ENCODE measurements at regions not wholly inside any gene's neighbourhood (a gene's known extent, or its start where the extent isn't known, plus 50 kb on each side); places are given as distances from the start of the nearest gene placed in this dataset.

- H3K4me1 ChIP-seq: peaks cover 6% of the 10 kb centered on the region
- intact Hi-C loops (cut with DNase I): no loop called here
- DNase-seq (ENCODE audit: extremely low spot score in 2 of 2): no peak
- TF ChIP-seq POLR2AphosphoS5 (IDR thresholded peaks at IDR 0.05; ENCODE audit: insufficient read depth in 1 of 2, low read depth in 1 of 2) (no peak), POLR2A (IDR thresholded peaks at IDR 0.05) (no peak), CTCF (IDR thresholded peaks at IDR 0.05) (no peak)
- H3K4me3 ChIP-seq: no peak overlapping the region
- no peaks in the 10 kb centered on the region for H3K9me3 ChIP-seq
- H3K27ac ChIP-seq: no peak overlapping the region
- no peaks in the 10 kb centered on the region for H3K27me3 ChIP-seq
- no peaks in the 10 kb centered on the region for H3K36me3 ChIP-seq
Measured at GRCh38 chr14:101000711-101001250, 97.3 kb upstream of the RTL1 start.

DNA sequence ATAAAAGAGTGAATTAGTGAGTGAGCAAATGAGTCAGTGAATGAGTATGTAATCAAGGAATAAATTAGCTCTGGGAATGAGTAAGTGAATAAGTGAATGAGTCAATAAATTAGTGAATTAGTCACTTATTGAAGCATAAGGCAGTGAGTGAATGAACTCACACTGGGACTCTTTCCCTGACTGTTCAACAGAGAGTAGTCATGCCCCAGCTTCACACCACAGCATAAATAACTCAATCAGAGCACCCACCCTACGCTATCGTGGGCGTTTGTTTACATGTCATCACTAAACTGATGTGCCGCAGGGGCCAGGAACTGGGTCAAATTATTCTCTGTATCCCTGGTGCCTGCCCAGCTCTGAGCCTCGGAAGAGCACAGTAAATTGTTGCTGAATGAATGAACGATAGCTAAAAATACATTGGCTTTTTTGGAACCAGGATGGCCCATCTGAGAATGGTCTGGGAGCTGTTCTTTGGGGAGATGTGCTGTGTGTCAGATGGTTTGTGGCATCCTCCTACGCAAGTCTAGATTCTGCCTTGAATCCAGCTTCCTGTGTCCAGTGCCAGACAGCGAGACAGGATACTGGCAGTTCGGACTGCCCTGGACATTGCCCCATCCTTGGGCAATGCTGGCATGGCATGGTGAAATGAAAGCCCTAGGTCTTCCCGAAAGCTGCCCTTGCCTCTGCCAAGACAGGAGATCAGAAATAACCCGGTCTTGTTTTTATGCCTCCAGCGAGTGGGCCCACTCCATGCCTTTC, 98.0 kb upstream of the RTL1 start:
- Histone ChIP-seq H3K4me3 (no peak overlapping the region), H3K27ac (no peak overlapping the region), H3K27me3 (no peaks in the 10 kb centered on the region), H3K4me1 (peaks cover 6% of the 10 kb centered on the region), H3K36me3 (no peaks in the 10 kb centered on the region), H3K9me3 (no peaks in the 10 kb centered on the region)
- DNase-seq (ENCODE audit: extremely low spot score in 2 of 2): no peak
- no peak for TF ChIP-seq POLR2AphosphoS5 (IDR thresholded peaks at IDR 0.05; ENCODE audit: insufficient read depth in 1 of 2, low read depth in 1 of 2)
- no peak for TF ChIP-seq CTCF (IDR thresholded peaks at IDR 0.05)
- TF ChIP-seq POLR2A (IDR thresholded peaks at IDR 0.05): no peak
- intact Hi-C loops (cut with DNase I): no loop called here

- Histone ChIP-seq H3K4me3 (no peak overlapping the region), H3K27me3 (no peaks in the 10 kb centered on the region), H3K36me3 (no peaks in the 10 kb centered on the region), H3K27ac (no peak overlapping the region), H3K4me1 (peaks cover 6% of the 10 kb centered on the region), H3K9me3 (no peaks in the 10 kb centered on the region)
- intact Hi-C loops (cut with DNase I): no loop called here
- TF ChIP-seq CTCF (IDR thresholded peaks at IDR 0.05) (no peak), POLR2AphosphoS5 (IDR thresholded peaks at IDR 0.05; ENCODE audit: insufficient read depth in 1 of 2, low read depth in 1 of 2) (no peak), POLR2A (IDR thresholded peaks at IDR 0.05) (no peak)
- peak in 1 of 2 donors; percentile 77 for DNase-seq (ENCODE audit: extremely low spot score in 2 of 2)
Measured at GRCh38 chr14:101002738-101003137, 99.2 kb upstream of the RTL1 start.

DNA sequence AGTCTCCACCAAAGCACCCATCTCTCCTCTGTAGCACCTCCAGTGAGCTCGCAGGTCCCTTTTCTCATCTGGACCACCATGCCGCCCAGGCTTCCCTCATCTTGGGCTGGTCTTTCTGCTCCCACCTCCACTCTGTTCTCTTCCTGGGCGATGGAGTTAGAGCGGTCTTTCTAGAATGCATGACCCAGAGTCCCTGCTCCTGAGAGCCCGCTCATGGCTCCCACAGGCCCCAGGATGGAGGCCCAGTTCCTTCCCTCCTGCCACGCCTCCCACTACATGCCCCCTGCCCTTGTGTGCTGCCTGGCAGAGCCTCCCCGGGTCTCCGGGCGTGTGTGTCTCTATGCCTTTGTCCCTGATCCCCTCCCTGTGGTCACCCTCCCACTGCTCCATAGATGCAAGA, 100.7 kb upstream of the RTL1 start:
- intact Hi-C loops (cut with DNase I): no loop called here
- TF ChIP-seq POLR2A (IDR thresholded peaks at IDR 0.05) (no peak), CTCF (IDR thresholded peaks at IDR 0.05) (no peak), POLR2AphosphoS5 (IDR thresholded peaks at IDR 0.05; ENCODE audit: insufficient read depth in 1 of 2, low read depth in 1 of 2) (no peak)
- Histone ChIP-seq H3K9me3 (no peaks in the 10 kb centered on the region), H3K4me3 (no peak overlapping the region), H3K4me1 (peaks cover 6% of the 10 kb centered on the region), H3K27ac (no peak overlapping the region), H3K36me3 (no peaks in the 10 kb centered on the region), H3K27me3 (no peaks in the 10 kb centered on the region)
- peak in 1 of 2 donors; percentile 76 for DNase-seq (ENCODE audit: extremely low spot score in 2 of 2)

DNA sequence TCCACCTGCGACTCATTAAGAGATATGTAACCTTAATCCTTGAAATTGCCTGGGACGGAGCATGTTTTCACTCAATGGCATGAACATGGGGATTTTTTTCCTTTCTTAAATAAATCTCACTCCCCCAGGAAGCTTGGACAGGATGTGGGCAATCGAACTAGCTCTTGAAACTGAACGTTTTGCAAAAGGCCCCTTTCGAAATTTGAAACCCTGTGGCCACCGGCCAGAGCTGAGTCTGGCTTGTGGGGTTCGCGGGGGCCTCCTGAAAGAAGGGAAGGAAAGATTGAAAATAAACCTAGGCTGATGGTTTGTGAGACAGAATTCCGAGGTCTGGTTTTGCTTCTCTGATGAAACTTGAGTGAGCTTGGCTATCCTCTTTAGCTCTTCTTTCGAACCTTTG, 101.4 kb upstream of the RTL1 start:
- H3K27ac ChIP-seq: no peak overlapping the region
- H3K27me3 ChIP-seq: no peaks in the 10 kb centered on the region
- intact Hi-C loops (cut with DNase I): no loop called here
- peak in 1 of 2 donors; percentile 83 for DNase-seq (ENCODE audit: extremely low spot score in 2 of 2)
- H3K36me3 ChIP-seq: no peaks in the 10 kb centered on the region
- no peak overlapping the region for H3K4me3 ChIP-seq
- H3K4me1 ChIP-seq: peaks cover 6% of the 10 kb centered on the region
- no peak for TF ChIP-seq POLR2A (IDR thresholded peaks at IDR 0.05)
- TF ChIP-seq CTCF (IDR thresholded peaks at IDR 0.05): no peak
- TF ChIP-seq POLR2AphosphoS5 (IDR thresholded peaks at IDR 0.05; ENCODE audit: insufficient read depth in 1 of 2, low read depth in 1 of 2): no peak
- H3K9me3 ChIP-seq: no peaks in the 10 kb centered on the region

Data from vagina (tissue), 2 donors.